ENCODE measurements at regions not wholly inside any gene's neighbourhood (a gene's known extent, or its start where the extent isn't known, plus 50 kb on each side); places are given as distances from the start of the nearest gene placed in this dataset.
"Not testable (repeated sequence)": the region's sequence is repeated elsewhere in the genome, so short reads cannot be mapped to it uniquely, and the experiment has no call there.

- ATAC-seq; H3K36me3 Mint-ChIP-seq (ENCODE audit: low read depth); intact Hi-C loops (cut with DNase I, micrococcal nuclease); POLR2A ChIA-PET; DNase-seq; H3K9me3 Mint-ChIP-seq (ENCODE audit: low read depth); H3K27ac Mint-ChIP-seq; H3K4me3 Mint-ChIP-seq; H3K27me3 Mint-ChIP-seq; CTCF ChIA-PET; H3K4me1 Mint-ChIP-seq: not testable (repeated sequence)
Measured at GRCh38 chr14:19127664-19128435, 160.6 kb downstream of the POTEM start.

GRCh38 chr14:19131553-19131952 is 164.3 kb downstream of the POTEM start:
- ATAC-seq; H3K9me3 Mint-ChIP-seq (ENCODE audit: low read depth); H3K27ac Mint-ChIP-seq; H3K4me3 Mint-ChIP-seq; DNase-seq; H3K4me1 Mint-ChIP-seq; CTCF ChIA-PET; H3K36me3 Mint-ChIP-seq (ENCODE audit: low read depth); intact Hi-C loops (cut with DNase I, micrococcal nuclease); POLR2A ChIA-PET; H3K27me3 Mint-ChIP-seq: not testable (repeated sequence)

- POLR2A ChIA-PET; H3K4me3 Mint-ChIP-seq; H3K4me1 Mint-ChIP-seq; CTCF ChIA-PET; H3K27me3 Mint-ChIP-seq; H3K9me3 Mint-ChIP-seq (ENCODE audit: low read depth); H3K27ac Mint-ChIP-seq; intact Hi-C loops (cut with DNase I, micrococcal nuclease); ATAC-seq; H3K36me3 Mint-ChIP-seq (ENCODE audit: low read depth); DNase-seq: not testable (repeated sequence)
Measured at GRCh38 chr14:19132013-19132835, 165.0 kb downstream of the POTEM start.

- ATAC-seq; H3K36me3 Mint-ChIP-seq (ENCODE audit: low read depth); POLR2A ChIA-PET; H3K9me3 Mint-ChIP-seq (ENCODE audit: low read depth); H3K27ac Mint-ChIP-seq; H3K4me3 Mint-ChIP-seq; DNase-seq; H3K4me1 Mint-ChIP-seq; H3K27me3 Mint-ChIP-seq; intact Hi-C loops (cut with DNase I, micrococcal nuclease); CTCF ChIA-PET: not testable (repeated sequence)
Measured at GRCh38 chr14:19132836-19133120, 165.5 kb downstream of the POTEM start.

GRCh38 chr14:19157106-19157709 is 190.0 kb downstream of the POTEM start:
- H3K4me1 Mint-ChIP-seq; H3K27ac Mint-ChIP-seq; intact Hi-C loops (cut with DNase I, micrococcal nuclease); H3K36me3 Mint-ChIP-seq (ENCODE audit: low read depth); H3K9me3 Mint-ChIP-seq (ENCODE audit: low read depth); H3K4me3 Mint-ChIP-seq; POLR2A ChIA-PET; DNase-seq; CTCF ChIA-PET; H3K27me3 Mint-ChIP-seq; ATAC-seq: not testable (repeated sequence)

- H3K4me1 Mint-ChIP-seq; DNase-seq; H3K4me3 Mint-ChIP-seq; POLR2A ChIA-PET; CTCF ChIA-PET; H3K27me3 Mint-ChIP-seq; intact Hi-C loops (cut with DNase I, micrococcal nuclease); H3K36me3 Mint-ChIP-seq (ENCODE audit: low read depth); ATAC-seq; H3K9me3 Mint-ChIP-seq (ENCODE audit: low read depth); H3K27ac Mint-ChIP-seq: not testable (repeated sequence)
Measured at GRCh38 chr14:19158012-19158411, 190.8 kb downstream of the POTEM start.

- DNase-seq; H3K9me3 Mint-ChIP-seq (ENCODE audit: low read depth); POLR2A ChIA-PET; H3K4me3 Mint-ChIP-seq; H3K4me1 Mint-ChIP-seq; intact Hi-C loops (cut with DNase I, micrococcal nuclease); ATAC-seq; CTCF ChIA-PET; H3K36me3 Mint-ChIP-seq (ENCODE audit: low read depth); H3K27ac Mint-ChIP-seq; H3K27me3 Mint-ChIP-seq: not testable (repeated sequence)
Measured at GRCh38 chr14:19158588-19158987, 191.4 kb downstream of the POTEM start.

- intact Hi-C loops (cut with DNase I, micrococcal nuclease); H3K4me3 Mint-ChIP-seq; H3K4me1 Mint-ChIP-seq; H3K27me3 Mint-ChIP-seq; CTCF ChIA-PET; ATAC-seq; H3K9me3 Mint-ChIP-seq (ENCODE audit: low read depth); DNase-seq; H3K27ac Mint-ChIP-seq; POLR2A ChIA-PET; H3K36me3 Mint-ChIP-seq (ENCODE audit: low read depth): not testable (repeated sequence)
Measured at GRCh38 chr14:19159003-19159625, 191.9 kb downstream of the POTEM start.

- H3K36me3 Mint-ChIP-seq (ENCODE audit: low read depth); CTCF ChIA-PET; H3K9me3 Mint-ChIP-seq (ENCODE audit: low read depth); POLR2A ChIA-PET; H3K27me3 Mint-ChIP-seq; H3K4me1 Mint-ChIP-seq; DNase-seq; H3K4me3 Mint-ChIP-seq; ATAC-seq; H3K27ac Mint-ChIP-seq; intact Hi-C loops (cut with DNase I, micrococcal nuclease): not testable (repeated sequence)
Measured at GRCh38 chr14:19160379-19160778, 193.1 kb downstream of the POTEM start.

GRCh38 chr14:19161251-19162033 is 194.2 kb downstream of the POTEM start:
- H3K27ac Mint-ChIP-seq; CTCF ChIA-PET; H3K4me1 Mint-ChIP-seq; H3K9me3 Mint-ChIP-seq (ENCODE audit: low read depth); H3K27me3 Mint-ChIP-seq; H3K4me3 Mint-ChIP-seq; ATAC-seq; DNase-seq; intact Hi-C loops (cut with DNase I, micrococcal nuclease); POLR2A ChIA-PET; H3K36me3 Mint-ChIP-seq (ENCODE audit: low read depth): not testable (repeated sequence)

GRCh38 chr14:19162034-19162706 is 194.9 kb downstream of the POTEM start:
- H3K27ac Mint-ChIP-seq; H3K9me3 Mint-ChIP-seq (ENCODE audit: low read depth); ATAC-seq; H3K4me3 Mint-ChIP-seq; CTCF ChIA-PET; H3K36me3 Mint-ChIP-seq (ENCODE audit: low read depth); H3K4me1 Mint-ChIP-seq; intact Hi-C loops (cut with DNase I, micrococcal nuclease); DNase-seq; POLR2A ChIA-PET; H3K27me3 Mint-ChIP-seq: not testable (repeated sequence)
